Testis (tissue), 2 donors: ENCODE measurements at regions not wholly inside any gene's neighbourhood (a gene's known extent, or its start where the extent isn't known, plus 50 kb on each side); places are given as distances from the start of the nearest gene placed in this dataset.

Experiments
- DNase-seq: peaks from one replicate; pipeline ENCODE4 v3.0.0-alpha.2; 2019
- H3K27ac ChIP-seq, 2 donors: fragments of 200-600 bp; sonication (generic); one replicate each; pipeline ENCODE4 v1.5.1; 2019
- H3K27me3 ChIP-seq: fragments of 200-600 bp; sonication (generic); one replicate; pipeline ENCODE4 v1.5.1; 2019
- H3K36me3 ChIP-seq: fragments of 200-600 bp; sonication (generic); one replicate; pipeline ENCODE4 v1.5.1; 2017; ENCODE audit warnings: low read depth; ENCODE audit errors: missing control alignments
- H3K4me1 ChIP-seq: fragments of 200-600 bp; sonication (generic); one replicate; pipeline ENCODE4 v1.5.1; 2019
- H3K4me3 ChIP-seq, 2 donors: fragments of 200-600 bp; sonication (generic); one replicate each; pipeline ENCODE4 v1.5.1; 2017 to 2019
- H3K9me3 ChIP-seq: fragments of 200-600 bp; sonication (generic); one replicate; pipeline ENCODE4 v1.5.1; 2017
- POLR2A ChIP-seq: fragments of 450-650 bp; IDR thresholded peaks from one replicate; pipeline ENCODE4 v1.6.1; 2017; ENCODE audit warnings: antibody characterized with exemption, mild to moderate bottlenecking, moderate library complexity
- WGBS, 2 donors: methylation state at CpG; one replicate each; pipeline ENCODE4 v1.1.5; 2018; 5-methylcytosine and 5-hydroxymethylcytosine counted together
- intact Hi-C: fragments of 100-400 bp; cut with DNase I; formaldehyde crosslinking; loops from one replicate; pipeline ENCODE4 v1.15.1; 2023; ENCODE audit warnings: low total_unique reads
- TF ChIP-seq, protein P1 (sequence below), 3 experiments: fragments of 450-650 bp in 2 of 3; fragments of 200-600 bp in 1 of 3; sonication (generic) in 1 of 3; IDR thresholded peaks; one replicate each; pipeline ENCODE4 v1.5.1; 2016 to 2019; ENCODE audit warnings: antibody characterized with exemption in 3 of 3, mild to moderate bottlenecking in 2 of 3, moderate library complexity in 1 of 3

DNA sequence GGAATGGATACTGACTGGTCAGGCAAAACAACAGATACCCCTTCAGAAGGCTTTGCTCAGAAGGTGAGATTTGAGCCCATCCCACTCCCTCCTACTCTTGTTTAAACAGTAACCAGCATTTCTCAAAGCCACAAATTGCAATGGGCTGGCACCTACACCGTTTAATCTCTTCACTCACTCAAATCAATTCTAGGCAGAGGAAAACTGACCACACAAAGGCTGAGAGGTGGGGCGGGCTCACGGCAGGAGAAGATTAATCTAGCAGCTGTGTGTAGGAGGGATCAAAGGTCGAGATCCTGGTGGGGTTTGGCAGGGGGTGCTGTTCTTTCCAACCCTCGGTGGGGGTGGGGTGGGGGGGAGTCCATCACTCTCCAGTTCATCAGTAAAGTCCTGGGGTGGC lies 622.4 kb downstream of the BCOR start:
- no peak for DNase-seq
- Histone ChIP-seq H3K36me3 (no peaks in the 10 kb centered on the region), H3K9me3 (no peaks in the 10 kb centered on the region), H3K27ac (no peak overlapping the region), H3K4me1 (no peaks in the 10 kb centered on the region), H3K27me3 (no peaks in the 10 kb centered on the region), H3K4me3 (no peak overlapping the region)
- 72 to 78% methylated on average over 5 of the region's 5 CpGs for WGBS, 2 donors
- intact Hi-C loops = no loop called here
- TF ChIP-seq, protein P1, sequence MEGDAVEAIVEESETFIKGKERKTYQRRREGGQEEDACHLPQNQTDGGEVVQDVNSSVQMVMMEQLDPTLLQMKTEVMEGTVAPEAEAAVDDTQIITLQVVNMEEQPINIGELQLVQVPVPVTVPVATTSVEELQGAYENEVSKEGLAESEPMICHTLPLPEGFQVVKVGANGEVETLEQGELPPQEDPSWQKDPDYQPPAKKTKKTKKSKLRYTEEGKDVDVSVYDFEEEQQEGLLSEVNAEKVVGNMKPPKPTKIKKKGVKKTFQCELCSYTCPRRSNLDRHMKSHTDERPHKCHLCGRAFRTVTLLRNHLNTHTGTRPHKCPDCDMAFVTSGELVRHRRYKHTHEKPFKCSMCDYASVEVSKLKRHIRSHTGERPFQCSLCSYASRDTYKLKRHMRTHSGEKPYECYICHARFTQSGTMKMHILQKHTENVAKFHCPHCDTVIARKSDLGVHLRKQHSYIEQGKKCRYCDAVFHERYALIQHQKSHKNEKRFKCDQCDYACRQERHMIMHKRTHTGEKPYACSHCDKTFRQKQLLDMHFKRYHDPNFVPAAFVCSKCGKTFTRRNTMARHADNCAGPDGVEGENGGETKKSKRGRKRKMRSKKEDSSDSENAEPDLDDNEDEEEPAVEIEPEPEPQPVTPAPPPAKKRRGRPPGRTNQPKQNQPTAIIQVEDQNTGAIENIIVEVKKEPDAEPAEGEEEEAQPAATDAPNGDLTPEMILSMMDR (IDR thresholded peaks at IDR 0.05) = no peak
- TF ChIP-seq POLR2A = no peak

DNA sequence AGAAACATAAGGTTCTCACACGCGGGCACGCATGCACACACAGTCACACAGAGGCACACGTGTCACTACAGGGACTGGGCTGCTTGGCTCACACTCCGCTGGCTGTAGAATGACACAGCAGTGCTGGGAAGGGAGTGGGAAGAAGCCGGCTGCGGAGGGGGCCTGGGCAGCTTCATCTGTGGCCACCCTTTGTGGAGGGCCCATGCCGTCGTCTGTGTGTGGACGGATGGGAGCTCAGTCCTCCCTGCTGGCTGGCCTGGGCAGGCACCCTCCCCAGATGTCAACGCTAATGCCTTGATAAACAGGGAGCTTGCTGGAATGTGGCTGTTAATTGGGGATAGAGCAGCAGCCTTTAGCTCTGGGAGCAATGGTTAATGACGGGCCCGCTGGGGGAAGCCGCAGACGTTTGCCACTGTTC lies 621.1 kb downstream of the BCOR start:
- WGBS, 2 donors = 80 to 83% methylated on average over 6 to 14 of the region's 15 CpGs
- Histone ChIP-seq H3K4me1 (no peaks in the 10 kb centered on the region), H3K27me3 (no peaks in the 10 kb centered on the region), H3K9me3 (no peaks in the 10 kb centered on the region), H3K36me3 (no peaks in the 10 kb centered on the region), H3K27ac (no peak overlapping the region), H3K4me3 (no peak overlapping the region)
- no peak for TF ChIP-seq POLR2A
- TF ChIP-seq, protein P1 (IDR thresholded peaks at IDR 0.05) = no peak
- DNase-seq = no peak
- intact Hi-C loops = no loop called here

DNA sequence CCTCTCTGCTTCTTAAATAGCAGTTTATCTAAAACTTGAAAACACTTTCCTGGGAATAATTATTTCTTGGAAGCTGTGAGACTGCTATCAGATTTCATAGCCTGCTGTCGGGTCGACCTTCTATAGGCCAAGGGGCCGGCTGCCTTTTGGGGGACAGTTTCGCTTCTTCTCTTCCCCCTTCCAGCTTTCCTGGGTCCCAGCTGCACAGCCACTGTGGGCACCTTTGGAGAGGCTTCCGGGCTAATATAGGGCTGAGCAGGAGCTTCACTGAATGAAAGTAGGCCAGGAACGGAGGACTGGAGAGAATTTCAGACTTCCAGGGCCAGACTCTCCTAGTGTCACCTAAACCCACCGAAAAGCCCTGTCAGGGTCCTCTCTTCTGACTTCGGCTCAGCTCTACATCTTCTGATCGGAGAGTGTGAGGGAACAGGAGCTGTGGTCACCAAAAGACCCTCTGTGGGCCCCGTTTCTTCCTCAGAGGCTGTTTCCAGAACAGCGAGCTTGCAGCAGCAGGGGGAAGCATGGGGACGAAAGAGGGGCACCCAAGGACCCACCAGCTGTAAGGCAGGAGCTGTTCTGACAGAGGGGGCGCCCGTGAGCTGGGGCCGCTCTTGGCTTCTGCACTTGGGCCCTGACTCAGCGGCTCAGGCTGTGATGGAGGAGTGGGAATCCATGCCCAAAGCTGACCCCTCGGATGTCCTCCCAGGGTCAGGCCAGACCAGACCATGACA lies 620.6 kb downstream of the BCOR start:
- intact Hi-C loops = no loop called here
- H3K27me3 ChIP-seq = no peaks in the 10 kb centered on the region
- 88 to 91% methylated on average over 4 to 16 of the region's 17 CpGs for WGBS, 2 donors
- no peaks in the 10 kb centered on the region for H3K9me3 ChIP-seq
- H3K4me1 ChIP-seq = no peaks in the 10 kb centered on the region
- H3K4me3 ChIP-seq = no peak overlapping the region
- DNase-seq = no peak
- TF ChIP-seq POLR2A = no peak
- TF ChIP-seq, protein P1 (IDR thresholded peaks at IDR 0.05) = no peak
- H3K36me3 ChIP-seq = no peaks in the 10 kb centered on the region
- no peak overlapping the region for H3K27ac ChIP-seq

DNA sequence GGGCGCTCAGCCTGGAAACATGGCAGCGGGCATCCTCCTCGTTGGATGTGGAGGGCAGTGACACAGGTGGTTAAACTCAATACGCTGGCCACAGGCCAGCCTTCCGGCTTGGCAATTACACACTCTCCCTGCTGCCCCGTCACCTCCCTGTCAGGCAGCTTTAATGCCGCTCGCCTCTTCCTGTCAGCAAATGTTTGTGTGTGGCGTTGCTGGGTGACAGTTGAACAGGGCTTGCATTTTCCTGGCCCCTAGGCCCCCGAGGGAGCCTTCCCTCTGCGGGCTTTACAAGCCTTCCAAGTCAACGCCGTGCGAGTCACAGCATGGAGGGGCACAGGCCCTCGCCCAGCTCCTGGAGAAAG lies 620.0 kb downstream of the BCOR start:
- Histone ChIP-seq H3K27ac (no peak overlapping the region), H3K9me3 (no peaks in the 10 kb centered on the region), H3K4me1 (no peaks in the 10 kb centered on the region), H3K4me3 (no peak overlapping the region), H3K27me3 (no peaks in the 10 kb centered on the region), H3K36me3 (no peaks in the 10 kb centered on the region)
- WGBS, 2 donors = 40 to 79% methylated on average over 2 to 15 of the region's 15 CpGs
- no peak for DNase-seq
- intact Hi-C loops = no loop called here
- TF ChIP-seq, protein P1 (IDR thresholded peaks at IDR 0.05) = no peak
- no peak for TF ChIP-seq POLR2A

DNA sequence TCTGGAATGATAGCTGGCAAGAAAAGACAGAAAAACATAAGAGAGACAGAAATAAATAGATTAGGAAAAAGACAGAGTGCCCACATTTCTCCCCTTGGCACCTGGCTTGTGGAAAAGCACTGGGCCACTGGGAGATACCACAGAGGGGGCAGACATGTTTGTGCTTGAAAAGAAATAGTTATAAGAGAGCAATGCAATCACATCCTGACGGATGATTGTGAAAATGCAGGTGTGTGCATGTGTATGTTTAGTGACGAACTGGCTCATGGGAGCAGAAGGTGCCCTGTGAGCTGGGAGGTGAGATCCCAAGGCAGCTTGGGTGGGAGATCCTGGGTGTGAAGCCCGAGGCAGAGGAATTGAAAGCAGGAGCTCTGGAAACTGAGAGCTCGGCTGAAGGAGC lies 617.9 kb downstream of the BCOR start:
- intact Hi-C loops = no loop called here
- no peak for DNase-seq
- H3K4me1 ChIP-seq = no peaks in the 10 kb centered on the region
- no peak for TF ChIP-seq POLR2A
- TF ChIP-seq, protein P1 (IDR thresholded peaks at IDR 0.05) = no peak
- H3K4me3 ChIP-seq = no peak overlapping the region
- 88 to 90% methylated on average over 4 of the region's 4 CpGs for WGBS, 2 donors
- no peaks in the 10 kb centered on the region for H3K36me3 ChIP-seq
- H3K27me3 ChIP-seq = no peaks in the 10 kb centered on the region
- H3K27ac ChIP-seq = no peak overlapping the region
- H3K9me3 ChIP-seq = no peaks in the 10 kb centered on the region
